GM19240 (cell line): ENCODE measurements at regions not wholly inside any gene's neighbourhood (a gene's known extent, or its start where the extent isn't known, plus 50 kb on each side); places are given as distances from the start of the nearest gene placed in this dataset.

Source experiments
- DNase-seq: peaks from one replicate; pipeline ENCODE4 v3.0.0; 2011; ENCODE audit warnings: low spot score; ENCODE audit not compliant: insufficient read length

DNA sequence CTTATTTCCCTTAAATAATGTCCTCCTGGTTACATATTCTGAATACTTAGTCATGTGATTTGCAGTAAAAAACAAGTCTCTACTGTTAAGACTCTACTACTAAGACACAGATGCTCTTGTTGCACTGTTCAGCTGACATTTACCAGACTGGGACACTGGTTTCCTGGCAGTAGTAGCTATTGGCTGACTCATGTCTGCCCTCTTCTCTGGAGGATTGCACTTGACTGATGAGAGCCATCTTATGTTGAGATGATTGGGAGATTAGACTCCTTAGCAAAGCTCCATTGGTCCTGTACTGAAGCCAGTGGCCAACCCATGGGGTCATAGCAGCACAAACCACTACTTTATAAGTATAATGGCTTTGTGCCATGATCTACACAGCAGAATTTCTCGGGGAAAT is 1672.6 kb upstream of the PCDH20 start:
- no peak for DNase-seq

DNA sequence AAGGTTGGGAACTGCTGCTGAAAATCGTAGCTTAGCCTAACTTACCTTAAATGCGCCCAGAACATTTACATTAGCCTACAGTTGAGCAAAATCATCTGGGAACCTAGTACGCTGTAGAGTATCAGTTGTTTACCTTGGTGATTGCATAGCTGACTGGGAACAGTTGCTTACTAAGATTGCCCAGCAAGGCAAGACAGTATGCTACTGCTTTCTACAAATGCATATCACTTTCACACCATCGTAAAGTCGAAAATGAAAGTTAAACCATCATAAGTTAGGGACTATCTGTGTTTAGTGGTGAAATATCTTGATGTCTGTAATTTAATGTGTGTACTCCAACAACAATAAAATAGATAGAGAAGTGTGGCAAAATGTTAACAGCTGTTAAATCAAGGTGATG is 1670.6 kb upstream of the PCDH20 start:
- no peak for DNase-seq

DNA sequence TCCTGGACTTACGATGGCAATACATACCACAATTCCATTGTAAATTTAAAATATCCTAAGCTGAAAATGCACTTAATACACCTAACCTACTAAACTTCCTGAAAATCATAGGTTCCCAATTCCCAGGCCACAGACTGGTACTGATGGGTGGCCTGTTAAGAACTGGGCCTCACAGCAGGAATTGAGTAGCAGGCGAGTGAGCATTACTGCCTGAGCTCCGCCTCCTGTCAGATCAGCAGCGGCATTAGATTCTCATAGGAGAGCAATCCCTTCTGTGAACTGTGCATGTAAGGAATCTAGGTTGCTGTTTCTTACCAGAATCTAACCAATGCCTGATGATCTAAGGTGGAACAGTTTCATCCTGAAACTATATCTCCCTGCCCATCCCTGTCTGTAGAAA is 1670.2 kb upstream of the PCDH20 start:
- no peak for DNase-seq

DNA sequence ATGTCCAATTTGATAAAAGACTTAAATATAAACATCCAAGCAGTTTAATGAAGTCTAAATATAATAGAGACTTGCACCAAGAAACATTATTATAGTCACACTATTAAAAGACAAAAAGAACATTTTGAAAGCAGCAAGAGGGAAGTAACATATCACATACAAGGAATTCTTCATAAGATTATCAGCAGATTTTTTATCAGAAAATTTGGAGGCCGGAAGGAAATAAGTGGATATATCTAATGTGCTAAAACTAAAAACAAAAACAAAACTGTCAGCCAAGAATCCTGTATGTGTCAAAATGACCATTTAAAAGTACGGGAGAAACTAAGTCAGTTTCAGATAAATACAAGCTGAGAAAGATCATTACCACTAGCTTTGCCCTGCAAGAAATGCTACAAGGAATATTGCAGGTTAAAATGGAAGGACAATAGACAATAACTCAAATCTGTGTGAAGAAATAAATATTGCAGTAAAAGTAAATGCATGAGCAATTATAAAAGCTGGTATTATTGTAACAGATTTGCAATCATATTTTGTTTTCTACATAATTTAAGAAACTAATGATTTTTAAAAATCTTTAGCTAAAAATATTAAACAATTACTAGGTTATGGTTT is 1665.9 kb upstream of the PCDH20 start:
- no peak for DNase-seq

DNA sequence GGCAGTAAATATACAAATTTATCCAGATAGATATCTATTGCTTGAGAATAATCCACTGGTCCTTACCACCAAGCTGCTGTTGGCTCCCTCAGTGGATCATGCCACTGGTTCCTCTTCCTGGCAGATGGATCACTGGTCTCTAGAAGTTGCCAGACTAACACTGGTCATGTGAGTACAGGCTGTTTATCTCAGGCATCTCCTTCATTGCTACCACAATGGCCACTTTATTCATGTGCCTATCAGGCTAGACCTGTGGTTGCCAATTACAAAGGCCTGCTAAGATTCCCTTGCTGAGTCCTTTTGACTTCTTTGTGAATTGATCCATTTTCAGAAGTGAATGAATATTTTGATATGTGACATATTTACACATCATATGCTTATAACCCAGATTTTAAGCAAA is 1659.5 kb upstream of the PCDH20 start:
- no peak for DNase-seq

DNA sequence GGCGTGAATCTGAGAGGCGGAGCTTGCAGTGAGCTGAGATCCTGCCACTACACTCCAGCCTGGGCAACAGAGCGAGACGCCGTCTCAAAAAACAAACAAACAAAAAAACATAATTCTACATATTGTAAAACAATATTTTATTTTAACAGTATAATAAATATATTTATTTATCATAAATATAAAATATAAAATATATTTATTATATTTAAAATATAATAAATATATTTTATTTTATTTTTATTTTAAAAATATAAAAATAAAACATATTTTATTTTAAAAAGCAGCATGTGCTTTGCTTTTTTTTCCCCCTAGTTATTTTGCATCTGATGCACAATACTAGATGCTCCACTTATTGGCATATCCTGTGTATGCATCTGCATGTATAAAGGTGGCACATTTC is 1634.6 kb upstream of the PCDH20 start:
- no peak for DNase-seq

DNA sequence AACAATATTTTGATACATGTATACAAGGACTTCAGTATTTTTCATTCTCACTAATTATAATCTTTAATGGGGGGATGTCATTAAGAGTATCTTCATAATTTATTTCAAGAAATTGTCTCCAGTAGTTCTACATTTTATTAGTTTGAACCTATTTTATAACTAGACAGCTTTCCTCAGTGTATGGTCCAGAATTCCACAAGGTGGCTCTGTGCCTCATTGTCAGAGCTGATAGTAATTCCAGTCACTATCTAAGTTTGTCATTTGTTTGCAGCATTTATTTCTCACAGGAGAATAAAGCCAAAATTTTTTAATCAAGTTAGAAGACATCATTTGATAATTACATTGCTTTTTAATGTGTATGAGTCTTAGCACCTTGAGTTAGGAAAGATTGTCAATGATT is 1633.0 kb upstream of the PCDH20 start:
- DNase-seq: no peak

DNA sequence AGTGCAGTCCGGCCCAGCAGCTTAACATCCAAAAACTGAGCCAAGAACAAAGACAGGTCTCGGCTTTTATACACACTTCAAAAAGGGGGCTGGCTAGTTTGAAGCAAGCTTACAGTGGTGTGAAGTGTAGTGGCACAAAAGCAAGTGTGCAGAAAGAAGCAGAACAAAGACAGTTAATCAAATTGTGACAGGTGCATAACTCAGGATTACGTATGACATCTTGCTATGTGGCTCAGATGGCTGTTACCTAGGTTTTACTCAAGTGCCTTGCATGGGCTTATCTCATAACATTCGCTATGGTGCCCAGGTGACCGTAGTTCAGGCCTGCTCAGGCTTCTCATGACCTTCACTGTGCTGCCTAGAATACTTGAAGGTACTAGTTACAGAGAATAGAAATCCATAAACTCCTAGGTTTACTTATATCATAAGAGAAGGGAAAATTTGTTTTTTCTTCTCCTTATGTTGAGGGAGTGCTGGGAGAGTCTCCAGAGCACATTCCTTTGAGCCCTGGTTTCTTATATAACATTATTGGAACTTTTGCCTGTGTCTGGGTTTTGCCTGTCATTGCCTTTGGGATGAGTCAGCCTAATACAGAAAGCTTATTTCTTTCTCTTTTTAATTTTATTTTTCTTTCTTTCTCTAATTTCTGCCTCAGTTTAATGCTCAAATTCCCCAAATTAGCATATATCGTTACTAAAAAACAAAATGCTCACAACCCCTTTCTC is 1629.1 kb upstream of the PCDH20 start:
- no peak for DNase-seq

DNA sequence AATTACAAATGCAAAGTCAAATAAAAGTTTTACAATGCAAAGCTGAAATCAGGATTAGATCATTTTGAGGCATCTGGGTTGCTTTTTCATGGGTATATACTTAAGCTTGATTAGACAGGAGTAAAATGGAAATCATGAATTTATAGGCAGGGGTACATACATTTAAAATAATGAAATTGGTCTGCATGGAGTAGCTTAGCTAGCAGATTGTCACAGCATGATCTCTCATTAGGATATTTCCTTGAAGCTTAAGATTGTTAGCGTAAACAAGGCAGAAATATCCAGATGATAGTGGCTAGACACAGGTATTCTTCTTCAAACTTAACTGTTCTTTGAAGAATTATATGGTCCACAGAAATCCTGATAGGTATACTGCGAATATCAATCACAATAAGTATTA is 1627.0 kb upstream of the PCDH20 start:
- DNase-seq: no peak

DNA sequence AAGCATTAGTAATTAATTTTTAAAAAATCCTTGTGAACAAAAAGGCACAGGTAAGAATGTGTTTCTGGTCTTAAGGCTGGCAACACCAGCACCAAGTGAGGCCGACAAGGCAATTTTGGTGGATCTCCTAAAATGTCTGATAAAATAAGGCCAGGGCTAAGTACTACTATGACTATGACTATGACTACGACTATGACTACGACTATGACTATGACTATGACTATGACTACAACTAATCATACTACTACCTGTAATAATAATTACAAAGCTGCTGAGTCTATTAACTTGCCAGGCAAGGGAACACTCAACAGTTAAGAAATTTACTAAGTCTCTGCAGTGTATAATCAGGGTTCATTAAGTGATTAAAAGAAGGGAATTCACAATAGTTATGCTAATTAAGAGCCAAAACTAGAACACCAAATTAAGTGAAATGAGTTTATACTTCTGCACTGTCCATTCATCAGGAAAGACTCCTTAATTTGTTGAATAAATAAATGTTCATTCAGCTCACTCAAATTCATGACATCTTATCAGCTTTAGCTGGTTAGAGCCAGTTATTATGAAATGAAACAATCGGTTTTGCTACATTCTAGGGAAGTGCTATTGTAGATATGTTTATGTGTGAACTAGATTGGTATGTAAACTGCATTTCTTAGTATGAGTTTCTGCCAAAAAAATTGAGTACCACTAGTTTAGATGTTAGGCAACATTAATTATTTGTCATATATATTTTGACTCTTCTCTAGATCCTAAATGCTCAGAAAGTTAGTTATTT is 1626.2 kb upstream of the PCDH20 start:
- DNase-seq: no peak

DNA sequence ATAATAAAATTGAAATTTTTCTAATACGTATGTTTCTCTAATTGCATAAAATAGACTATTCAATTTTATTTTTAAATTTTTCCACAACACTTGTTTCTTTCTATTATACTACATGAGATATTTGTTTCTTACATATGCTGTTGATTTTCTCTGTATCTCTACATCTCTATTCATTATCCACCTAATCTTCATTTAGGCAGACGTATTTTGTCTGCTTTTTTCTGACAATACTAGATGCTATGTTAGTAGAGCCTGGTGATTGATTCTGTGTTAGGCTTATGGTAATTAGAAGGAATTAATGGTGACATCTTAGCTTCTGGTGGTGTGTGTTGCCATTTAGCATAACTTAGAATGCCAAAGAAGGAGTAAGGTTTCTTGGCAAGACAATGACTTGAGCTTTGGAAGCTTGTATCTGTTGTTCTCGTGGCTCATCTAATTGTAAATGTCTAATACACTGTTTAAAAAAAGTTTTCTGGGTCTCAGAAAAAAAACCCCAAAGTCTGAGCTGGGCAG is 1610.7 kb upstream of the PCDH20 start:
- no peak for DNase-seq

DNA sequence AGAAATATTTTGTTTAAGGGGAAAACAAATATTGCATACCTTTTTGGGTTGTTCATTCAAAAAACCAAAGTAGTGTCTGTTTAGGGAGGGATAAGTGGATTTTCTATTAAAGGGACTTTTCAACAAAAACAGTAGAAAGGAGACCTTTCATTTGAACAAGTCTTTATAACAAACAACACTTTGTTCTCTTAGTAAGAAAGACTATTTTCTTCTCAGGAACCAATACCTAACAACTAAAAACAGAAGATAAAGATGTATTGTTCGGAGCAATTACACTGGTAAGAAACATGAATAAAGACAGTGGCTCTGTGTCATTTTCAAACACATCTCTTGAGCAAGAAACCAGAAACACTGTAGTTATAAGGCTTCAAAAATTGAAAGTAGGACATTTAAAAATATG is 1610.1 kb upstream of the PCDH20 start:
- DNase-seq: no peak

DNA sequence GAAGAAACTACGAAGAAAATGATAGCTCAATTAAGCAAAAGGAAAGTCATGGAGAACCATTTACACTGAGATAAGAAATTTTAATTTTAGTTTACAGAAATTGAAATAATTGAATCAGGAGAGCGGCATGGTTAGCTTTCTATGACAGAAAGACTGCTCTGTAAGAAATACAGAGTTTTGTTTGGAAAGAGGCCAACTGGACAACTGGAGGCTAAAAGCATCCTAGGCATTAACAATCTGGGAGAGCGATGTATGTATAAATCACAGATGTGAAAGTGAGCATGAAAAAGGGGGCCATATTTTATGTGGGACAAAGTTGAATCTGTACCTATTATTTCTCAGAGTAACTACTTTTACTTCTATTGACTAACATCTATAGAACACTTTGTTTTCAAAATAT is 1608.8 kb upstream of the PCDH20 start:
- DNase-seq: no peak

DNA sequence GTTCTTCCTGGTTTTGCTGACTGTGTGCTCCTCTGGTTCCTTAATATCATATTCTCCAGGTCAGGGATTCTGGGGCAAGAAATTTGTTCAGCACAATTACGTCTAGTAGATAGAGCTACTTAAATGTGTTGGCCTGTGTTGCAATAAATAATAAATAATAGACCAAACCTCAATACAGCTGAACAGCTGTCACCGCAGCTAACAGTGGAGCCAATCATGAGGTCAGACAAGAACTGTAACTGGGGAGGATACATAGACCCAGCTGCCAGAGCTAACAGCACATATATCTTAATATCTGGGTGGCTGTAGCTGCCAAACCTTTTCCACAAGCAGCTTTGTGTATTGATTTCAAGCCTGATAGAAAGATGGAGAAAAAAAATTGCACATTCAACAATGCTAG is 1596.3 kb upstream of the PCDH20 start:
- no peak for DNase-seq

DNA sequence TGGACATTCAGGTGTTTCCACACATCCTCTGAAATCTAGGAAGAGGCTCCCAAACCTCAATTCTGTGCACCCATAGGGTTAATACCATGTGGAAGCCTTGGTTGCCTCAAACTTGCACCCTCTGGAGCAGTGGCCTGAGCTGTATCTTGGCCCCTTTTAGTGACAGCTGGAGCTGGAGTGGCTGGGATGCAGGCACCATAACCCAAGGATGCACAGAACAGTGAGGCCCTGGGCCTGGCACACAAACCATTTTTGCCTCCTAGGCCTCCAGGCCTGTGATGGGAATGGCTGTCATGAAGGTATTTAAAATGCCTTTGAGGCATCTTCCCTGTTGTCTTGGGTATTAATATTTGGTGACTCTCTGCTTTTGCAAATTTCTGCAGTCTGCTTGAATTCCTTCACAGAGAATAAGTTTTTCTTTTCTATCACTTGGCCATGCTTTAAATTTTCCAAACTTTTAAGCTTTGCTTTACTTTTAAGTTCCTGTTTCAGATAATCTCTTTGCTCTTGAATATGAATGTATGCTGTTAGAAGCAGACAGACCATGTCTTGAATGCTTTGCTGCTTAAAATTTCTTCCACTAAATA is 1594.5 kb upstream of the PCDH20 start:
- DNase-seq: no peak

DNA sequence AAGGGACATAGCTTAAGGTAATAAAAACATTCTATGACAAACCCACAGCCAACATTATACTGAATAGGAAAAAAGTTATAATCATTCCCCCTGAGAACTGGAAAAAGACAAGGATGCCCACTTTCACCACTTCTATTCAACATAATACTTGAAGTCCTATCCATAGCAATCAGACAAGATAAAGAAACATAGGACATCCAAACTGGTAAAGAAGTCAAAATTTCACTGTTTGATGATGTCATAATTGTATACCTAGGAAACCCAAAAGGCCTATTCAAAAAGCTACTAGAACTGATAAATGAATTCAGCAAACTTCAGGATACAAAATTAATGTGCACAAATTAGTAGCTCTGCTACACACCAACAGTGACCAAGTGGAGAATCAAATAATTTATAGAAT is 1590.0 kb upstream of the PCDH20 start:
- no peak for DNase-seq

DNA sequence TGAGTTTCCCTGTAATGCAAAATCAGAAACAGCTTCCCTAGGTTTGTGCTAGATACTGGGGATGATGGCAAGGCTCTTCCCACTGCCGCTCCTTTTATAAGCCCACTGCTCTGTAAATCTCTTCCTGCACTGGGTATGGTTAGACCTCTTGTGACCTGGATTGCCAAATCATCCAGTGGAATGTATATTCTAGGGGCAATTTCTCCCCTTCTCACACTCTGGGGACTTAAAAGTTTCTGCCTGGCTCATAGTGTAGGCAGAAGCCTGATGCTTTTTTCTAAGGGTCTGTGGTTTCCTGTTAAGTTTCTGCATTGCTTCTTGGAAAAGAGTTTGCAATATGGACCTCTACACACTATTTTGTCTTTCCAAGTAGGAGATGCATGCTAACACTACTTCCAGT is 1582.0 kb upstream of the PCDH20 start:
- DNase-seq: no peak

DNA sequence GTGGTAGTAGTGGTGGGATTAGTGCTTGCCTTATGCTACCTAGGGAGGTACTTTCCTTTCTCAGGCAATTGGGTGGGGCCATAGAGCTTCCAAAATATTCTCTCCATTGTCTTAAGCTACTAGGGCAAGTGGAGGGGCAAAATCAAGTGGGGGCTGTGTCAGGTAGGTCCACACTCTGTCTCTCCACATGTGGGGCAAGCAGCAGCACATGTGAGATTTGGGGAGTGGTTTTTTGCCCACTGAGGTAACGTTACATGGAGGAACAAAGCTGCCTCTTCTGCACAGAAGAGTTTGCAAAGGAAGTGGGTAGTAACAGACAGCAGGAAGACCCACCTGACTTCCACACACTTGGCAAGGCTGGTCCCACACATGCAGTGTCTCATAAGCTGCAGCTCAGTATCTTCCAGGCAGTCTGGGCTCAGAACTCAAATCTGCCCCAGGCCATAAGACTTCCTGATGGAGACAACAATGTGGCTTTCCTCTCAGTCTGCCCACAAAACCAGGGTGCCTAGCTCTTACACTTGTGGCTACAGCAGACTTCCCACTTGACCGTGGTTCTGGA is 1581.5 kb upstream of the PCDH20 start:
- no peak for DNase-seq

DNA sequence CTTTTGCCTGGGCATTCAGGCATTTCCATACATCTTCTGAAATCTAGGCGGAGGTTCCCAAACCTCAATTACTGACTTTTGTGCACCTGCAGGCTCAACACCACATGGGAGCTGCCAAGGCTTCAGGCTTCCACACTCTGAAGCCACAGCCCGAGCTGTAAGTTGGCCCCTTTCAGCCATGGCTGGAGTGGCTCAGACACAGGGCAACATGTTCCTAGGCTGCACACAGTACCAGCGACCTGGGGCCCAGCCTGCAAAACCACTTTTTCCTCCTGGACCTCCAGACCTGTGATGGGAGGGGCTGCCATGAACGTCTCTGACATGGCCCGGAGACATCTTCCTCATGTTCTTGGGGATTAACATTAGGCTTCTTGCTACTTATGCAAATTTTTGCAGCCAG is 1558.2 kb upstream of the PCDH20 start:
- no peak for DNase-seq

DNA sequence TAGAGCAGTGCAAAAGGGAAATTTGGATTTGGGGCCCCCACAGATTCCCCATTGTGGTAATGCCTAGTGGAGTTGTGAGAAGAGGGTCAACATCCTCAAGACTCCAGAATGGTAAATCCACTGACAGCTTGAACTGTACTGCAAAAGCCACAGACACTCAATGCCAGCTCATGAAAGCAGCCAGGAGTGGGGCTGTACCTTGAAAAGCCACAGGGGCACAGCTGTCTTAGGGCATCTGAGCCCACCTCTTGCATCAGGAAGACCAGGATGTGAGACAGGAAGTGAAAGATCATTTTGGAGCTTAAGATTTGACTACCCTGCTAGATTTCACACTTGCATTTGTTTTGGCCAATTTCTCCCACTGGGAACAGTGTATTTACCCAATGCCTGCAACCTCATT is 1548.9 kb upstream of the PCDH20 start:
- DNase-seq: no peak

DNA sequence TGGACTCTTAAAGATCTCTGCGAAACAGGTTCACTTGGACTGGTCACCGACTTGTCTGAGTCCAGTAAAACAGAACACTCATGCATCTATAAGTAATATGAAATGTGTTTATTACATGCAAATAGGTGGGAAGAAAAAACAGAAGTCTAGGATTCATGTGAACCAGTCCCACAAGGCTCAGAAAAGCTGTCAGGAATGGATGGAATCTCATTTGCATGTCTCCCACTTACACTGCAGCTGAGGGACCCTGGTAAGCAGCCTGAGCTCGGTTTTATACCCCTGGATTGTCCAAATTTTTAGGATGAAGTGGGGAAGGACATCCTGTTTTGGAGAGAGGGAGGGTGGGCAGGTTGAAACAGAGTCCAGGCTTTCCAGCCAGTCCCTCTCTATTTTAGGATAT is 1545.1 kb upstream of the PCDH20 start:
- DNase-seq: no peak

DNA sequence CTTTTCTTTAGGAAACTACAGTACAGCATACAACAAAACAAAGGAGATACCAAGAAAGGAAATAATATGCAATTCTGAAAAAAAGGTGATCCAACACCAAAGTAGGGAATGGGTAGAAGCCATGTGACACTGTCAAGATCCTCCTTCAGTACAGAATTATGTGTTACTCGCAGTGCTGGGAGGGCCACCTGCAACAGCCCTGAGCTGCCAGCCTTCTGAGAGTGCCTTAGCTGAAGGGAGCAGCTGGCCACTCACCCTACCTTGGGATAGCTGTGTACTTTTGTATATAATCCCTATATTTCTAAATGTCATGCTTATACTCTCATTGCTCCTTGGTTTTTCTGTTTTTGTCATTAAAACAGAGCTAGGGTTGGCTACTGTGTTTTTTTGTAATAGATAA is 1518.2 kb upstream of the PCDH20 start:
- no peak for DNase-seq
